ENCODE measurements at regions not wholly inside any gene's neighbourhood (a gene's known extent, or its start where the extent isn't known, plus 50 kb on each side); places are given as distances from the start of the nearest gene placed in this dataset.
"Not testable (repeated sequence)": the region's sequence is repeated elsewhere in the genome, so short reads cannot be mapped to it uniquely, and the experiment has no call there.

- WGBS = 64% methylated on average over 2 of the region's 2 CpGs
- DNase-seq (ENCODE audit: low spot score) = not testable (repeated sequence)
Measured at GRCh38 chr1:188812153-188812552, 1665.5 kb downstream of the BRINP3 start.

GRCh38 chr1:188812836-188813573 lies 1664.7 kb downstream of the BRINP3 start:
- H3K27ac ChIP-seq (ENCODE audit: low read depth in 1 of 2, low read length in 2 of 2); H3K9me3 ChIP-seq (ENCODE audit: control insufficient read depth in 4 of 4, low read length in 3 of 4); H3K4me3 ChIP-seq (ENCODE audit: low read depth in 1 of 3, low read length in 3 of 3); H3K27me3 ChIP-seq (ENCODE audit: control insufficient read depth in 4 of 4, insufficient read depth in 4 of 4, low read length in 3 of 4); DNase-seq (ENCODE audit: low spot score); H3K36me3 ChIP-seq (ENCODE audit: control insufficient read depth in 4 of 4, insufficient read depth in 3 of 4, low read depth in 1 of 4, low read length in 3 of 4); H3K9ac ChIP-seq (ENCODE audit: low read depth in 1 of 2, low read length in 2 of 2); H3K4me1 ChIP-seq (ENCODE audit: control insufficient read depth in 4 of 4, insufficient read depth in 4 of 4, low read length in 3 of 4): not testable (repeated sequence)
- 94% methylated on average over 39 of the region's 39 CpGs for WGBS

More at GRCh38 chr1:188812153-188812552, 1665.5 kb downstream of the BRINP3 start:
- not testable (repeated sequence) for H3K4me3 ChIP-seq (ENCODE audit: low read depth in 1 of 3, low read length in 3 of 3); H3K4me1 ChIP-seq (ENCODE audit: control insufficient read depth in 4 of 4, insufficient read depth in 4 of 4, low read length in 3 of 4); H3K9ac ChIP-seq (ENCODE audit: low read depth in 1 of 2, low read length in 2 of 2); H3K27me3 ChIP-seq (ENCODE audit: control insufficient read depth in 4 of 4, insufficient read depth in 4 of 4, low read length in 3 of 4); H3K9me3 ChIP-seq (ENCODE audit: control insufficient read depth in 4 of 4, low read length in 3 of 4); H3K36me3 ChIP-seq (ENCODE audit: control insufficient read depth in 4 of 4, insufficient read depth in 3 of 4, low read depth in 1 of 4, low read length in 3 of 4); H3K27ac ChIP-seq (ENCODE audit: low read depth in 1 of 2, low read length in 2 of 2)

- no peak for TF ChIP-seq FOXA2 (IDR thresholded peaks at IDR 0.05)
- TF ChIP-seq HNF4A (conservative IDR thresholded peaks at IDR 0.05) = no peak
- no peak for TF ChIP-seq HNF4G (IDR thresholded peaks at IDR 0.05)
- TF ChIP-seq ZBTB33 (IDR thresholded peaks at IDR 0.05) = no peak
- TF ChIP-seq YY1 (IDR thresholded peaks at IDR 0.05) = no peak
- TF ChIP-seq MAX (IDR thresholded peaks at IDR 0.05) = no peak
- TF ChIP-seq RAD21 (IDR thresholded peaks at IDR 0.05) = no peak
- no peak for TF ChIP-seq CTCF (IDR thresholded peaks at IDR 0.05; ENCODE audit: low read depth, low read length, missing input control)
- no peak for TF ChIP-seq EGR1 (IDR thresholded peaks at IDR 0.05; ENCODE audit: low read depth in 2 of 2)
- no peak for TF ChIP-seq JUND (IDR thresholded peaks at IDR 0.05)
- TF ChIP-seq TAF1 (conservative IDR thresholded peaks at IDR 0.05) = no peak
- no peak for TF ChIP-seq GABPA (IDR thresholded peaks at IDR 0.05 in 1 of 2, conservative IDR thresholded peaks at IDR 0.05 in 1 of 2)
- TF ChIP-seq SP1 (IDR thresholded peaks at IDR 0.05) = no peak
- no peak for TF ChIP-seq REST (IDR thresholded peaks at IDR 0.05)
- no peak for TF ChIP-seq RXRA (IDR thresholded peaks at IDR 0.05)
- 47% methylated on average over 1 of the region's 1 CpG for WGBS
- no peak for DNase-seq (ENCODE audit: low spot score)
- Histone ChIP-seq H3K9ac (ENCODE audit: low read depth in 1 of 2, low read length in 2 of 2) (no peak overlapping the region), H3K4me3 (ENCODE audit: low read depth in 1 of 3, low read length in 3 of 3) (no peak overlapping the region), H3K36me3 (ENCODE audit: control insufficient read depth in 4 of 4, insufficient read depth in 3 of 4, low read depth in 1 of 4, low read length in 3 of 4) (no peaks in the 10 kb centered on the region), H3K9me3 (ENCODE audit: control insufficient read depth in 4 of 4, low read length in 3 of 4) (peaks cover 0 to 1% (median 0%) of the 10 kb centered on the region in 4 donors), H3K4me1 (ENCODE audit: control insufficient read depth in 4 of 4, insufficient read depth in 4 of 4, low read length in 3 of 4) (no peaks in the 10 kb centered on the region), H3K27me3 (ENCODE audit: control insufficient read depth in 4 of 4, insufficient read depth in 4 of 4, low read length in 3 of 4) (no peaks in the 10 kb centered on the region), H3K27ac (ENCODE audit: low read depth in 1 of 2, low read length in 2 of 2) (no peak overlapping the region)
Measured at GRCh38 chr1:188817814-188818213, 1659.8 kb downstream of the BRINP3 start.

All from liver (tissue), 8 donors.